ENCODE measurements at regions not wholly inside any gene's neighbourhood (a gene's known extent, or its start where the extent isn't known, plus 50 kb on each side); places are given as distances from the start of the nearest gene placed in this dataset.

DNA sequence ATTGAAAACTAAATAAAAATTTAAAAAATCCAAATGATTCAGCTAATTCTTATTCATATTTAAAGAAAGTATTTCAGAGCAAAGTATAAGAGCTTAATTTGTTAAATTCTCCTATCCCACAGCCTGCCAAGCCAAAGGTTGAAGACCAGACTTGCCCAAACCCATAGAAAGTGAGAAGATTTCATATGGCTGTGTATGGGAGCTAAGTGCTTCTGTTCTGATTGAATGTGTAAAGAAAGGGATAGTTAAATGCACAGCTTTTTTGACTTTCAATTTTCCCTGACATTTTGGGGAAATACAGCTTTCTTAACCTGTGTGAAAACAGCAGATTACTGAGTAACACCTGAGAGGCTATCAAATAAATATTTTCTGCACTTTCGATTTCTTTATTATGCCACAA is 125.0 kb upstream of the MTAP start:
- H3K36me3 ChIP-seq (replicated peaks in 1 of 2; ENCODE audit: control extremely low read depth in 1 of 2, control insufficient read depth in 1 of 2, extremely low read depth in 1 of 2, insufficient read depth in 2 of 2, low read length in 1 of 2), result no peaks in the 10 kb centered on the region
- WGBS (ENCODE audit: insufficient coverage), result no CpG with 5 or more reads among the region's 1 CpG
- no peak overlapping the region for H3K9ac ChIP-seq (ENCODE audit: low read length)
- no peaks in the 10 kb centered on the region for H4K20me1 ChIP-seq (ENCODE audit: control insufficient read depth, insufficient read depth, low read length, poor library complexity, severe bottlenecking)
- Mint-ChIP-seq H3K4me3 (no peak overlapping the region), H3K4me1 (no peaks in the 10 kb centered on the region), H3K27ac (no peak overlapping the region), H3K27me3 (peaks cover 10% of the 10 kb centered on the region), H3K9me3 (ENCODE audit: insufficient read depth) (no peaks in the 10 kb centered on the region)
- H3K4me3 ChIP-seq (ENCODE audit: control extremely low read depth in 1 of 5, extremely low read depth in 1 of 5, insufficient read depth in 1 of 5, low read depth in 2 of 5, low read length in 4 of 5), result no peak overlapping the region
- H3K9me3 ChIP-seq (ENCODE audit: control extremely low read depth in 1 of 3, control insufficient read depth in 2 of 3, insufficient read depth in 1 of 3, low read length in 2 of 3), result no peaks in the 10 kb centered on the region
- no peaks in the 10 kb centered on the region for H3K4me1 ChIP-seq (ENCODE audit: control insufficient read depth in 2 of 2, insufficient read depth in 2 of 2, low read length in 2 of 2)
- ATAC-seq (ENCODE audit: low read depth), result no peak
- intact Hi-C loops (cut with micrococcal nuclease), result no loop called here
- CTCF ChIA-PET, result no interaction called here
- H3K27ac ChIP-seq (ENCODE audit: low read length in 2 of 2), result no peak overlapping the region
- peaks cover 0 to 6% (median 0%) of the 10 kb centered on the region in 4 experiments for H3K27me3 ChIP-seq (replicated peaks in 1 of 4; ENCODE audit: control extremely low read depth in 1 of 4, control insufficient read depth in 3 of 4, insufficient read depth in 4 of 4, low read length in 3 of 4)
- no peaks in the 10 kb centered on the region for H3K79me2 ChIP-seq (ENCODE audit: control insufficient read depth, insufficient read depth, low read length)
- TF ChIP-seq, protein P1, sequence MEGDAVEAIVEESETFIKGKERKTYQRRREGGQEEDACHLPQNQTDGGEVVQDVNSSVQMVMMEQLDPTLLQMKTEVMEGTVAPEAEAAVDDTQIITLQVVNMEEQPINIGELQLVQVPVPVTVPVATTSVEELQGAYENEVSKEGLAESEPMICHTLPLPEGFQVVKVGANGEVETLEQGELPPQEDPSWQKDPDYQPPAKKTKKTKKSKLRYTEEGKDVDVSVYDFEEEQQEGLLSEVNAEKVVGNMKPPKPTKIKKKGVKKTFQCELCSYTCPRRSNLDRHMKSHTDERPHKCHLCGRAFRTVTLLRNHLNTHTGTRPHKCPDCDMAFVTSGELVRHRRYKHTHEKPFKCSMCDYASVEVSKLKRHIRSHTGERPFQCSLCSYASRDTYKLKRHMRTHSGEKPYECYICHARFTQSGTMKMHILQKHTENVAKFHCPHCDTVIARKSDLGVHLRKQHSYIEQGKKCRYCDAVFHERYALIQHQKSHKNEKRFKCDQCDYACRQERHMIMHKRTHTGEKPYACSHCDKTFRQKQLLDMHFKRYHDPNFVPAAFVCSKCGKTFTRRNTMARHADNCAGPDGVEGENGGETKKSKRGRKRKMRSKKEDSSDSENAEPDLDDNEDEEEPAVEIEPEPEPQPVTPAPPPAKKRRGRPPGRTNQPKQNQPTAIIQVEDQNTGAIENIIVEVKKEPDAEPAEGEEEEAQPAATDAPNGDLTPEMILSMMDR (IDR thresholded peaks at IDR 0.05), result no peak
- TF ChIP-seq EZH2 (IDR thresholded peaks at IDR 0.05; ENCODE audit: borderline replicate concordance, insufficient read depth, low read depth, low read length, poor library complexity, severe bottlenecking), result no peak
- no peak overlapping the region for H2AFZ ChIP-seq (ENCODE audit: insufficient read depth, low read depth, low read length, poor library complexity, severe bottlenecking)
- no peak overlapping the region for H3K4me2 ChIP-seq (replicated peaks; ENCODE audit: low read depth, low read length, poor library complexity, severe bottlenecking)
- POLR2A ChIA-PET, result no interaction called here
- DNase-seq, result no peak

- intact Hi-C loops (cut with micrococcal nuclease), result no loop called here
- CTCF ChIA-PET, result no interaction called here
Measured at GRCh38 chr9:21677834-21678233, 124.6 kb upstream of the MTAP start.

More at GRCh38 chr9:21677834-21678233, 124.6 kb upstream of the MTAP start:
- DNase-seq (no peak), ATAC-seq (ENCODE audit: low read depth) (no peak)
- POLR2A ChIA-PET, result no interaction called here
- no peaks in the 10 kb centered on the region for H3K9me3 ChIP-seq (ENCODE audit: control extremely low read depth in 1 of 3, control insufficient read depth in 2 of 3, insufficient read depth in 1 of 3, low read length in 2 of 3)
- Mint-ChIP-seq H3K4me1 (no peaks in the 10 kb centered on the region), H3K4me3 (no peak overlapping the region), H3K27me3 (peaks cover 7% of the 10 kb centered on the region), H3K9me3 (ENCODE audit: insufficient read depth) (no peaks in the 10 kb centered on the region), H3K27ac (no peak overlapping the region)
- H2AFZ ChIP-seq (ENCODE audit: insufficient read depth, low read depth, low read length, poor library complexity, severe bottlenecking), result no peak overlapping the region
- no CpG with 5 or more reads among the region's 3 CpGs for WGBS (ENCODE audit: insufficient coverage)
- TF ChIP-seq EZH2 (IDR thresholded peaks at IDR 0.05; ENCODE audit: borderline replicate concordance, insufficient read depth, low read depth, low read length, poor library complexity, severe bottlenecking), result no peak
- TF ChIP-seq, protein P1 (IDR thresholded peaks at IDR 0.05), result no peak
- H3K4me2 ChIP-seq (replicated peaks; ENCODE audit: low read depth, low read length, poor library complexity, severe bottlenecking), result no peak overlapping the region
- no peaks in the 10 kb centered on the region for H3K79me2 ChIP-seq (ENCODE audit: control insufficient read depth, insufficient read depth, low read length)
- no peaks in the 10 kb centered on the region for H3K4me1 ChIP-seq (ENCODE audit: control insufficient read depth in 2 of 2, insufficient read depth in 2 of 2, low read length in 2 of 2)
- no peak overlapping the region for H3K4me3 ChIP-seq (ENCODE audit: control extremely low read depth in 1 of 5, extremely low read depth in 1 of 5, insufficient read depth in 1 of 5, low read depth in 2 of 5, low read length in 4 of 5)
- H3K36me3 ChIP-seq (replicated peaks in 1 of 2; ENCODE audit: control extremely low read depth in 1 of 2, control insufficient read depth in 1 of 2, extremely low read depth in 1 of 2, insufficient read depth in 2 of 2, low read length in 1 of 2), result no peaks in the 10 kb centered on the region
- H4K20me1 ChIP-seq (ENCODE audit: control insufficient read depth, insufficient read depth, low read length, poor library complexity, severe bottlenecking), result no peaks in the 10 kb centered on the region
- H3K27ac ChIP-seq (ENCODE audit: low read length in 2 of 2), result no peak overlapping the region
- H3K27me3 ChIP-seq (replicated peaks in 1 of 4; ENCODE audit: control extremely low read depth in 1 of 4, control insufficient read depth in 3 of 4, insufficient read depth in 4 of 4, low read length in 3 of 4), result peaks cover 0 to 6% (median 0%) of the 10 kb centered on the region in 4 experiments
- H3K9ac ChIP-seq (ENCODE audit: low read length), result no peak overlapping the region
